H9 (cell line): ENCODE measurements at regions not wholly inside any gene's neighbourhood (a gene's known extent, or its start where the extent isn't known, plus 50 kb on each side); places are given as distances from the start of the nearest gene placed in this dataset.

Experiments used
- DNase-seq: peaks from one replicate; pipeline ENCODE4 v3.0.0-alpha.2; 2017
- H2AFZ ChIP-seq: one replicate; pipeline ENCODE4 v1.6.1; 2013; ENCODE audit warnings: mild to moderate bottlenecking, low read length, control low read depth, moderate library complexity
- H2AK5ac ChIP-seq: 2 replicates; pipeline ENCODE4 v1.6.1; 2013; ENCODE audit warnings: low read length, control low read depth, mixed read lengths; ENCODE audit not compliant: insufficient read length
- H2BK120ac ChIP-seq: one replicate; pipeline ENCODE4 v1.6.1; 2013; ENCODE audit warnings: low read depth, mild to moderate bottlenecking, low read length, control low read depth, inconsistent platforms; ENCODE audit not compliant: poor library complexity, severe bottlenecking
- H2BK12ac ChIP-seq: 2 replicates; pipeline ENCODE4 v1.6.1; 2013; ENCODE audit warnings: low read length, control low read depth, mixed read lengths, low read depth; ENCODE audit not compliant: insufficient read length
- H2BK15ac ChIP-seq: 2 replicates; pipeline ENCODE4 v1.6.1; 2013; ENCODE audit warnings: low read depth, low read length, control low read depth
- H2BK20ac ChIP-seq: one replicate; pipeline ENCODE4 v1.6.1; 2013; ENCODE audit warnings: low read depth, mild to moderate bottlenecking, low read length, control low read depth, inconsistent platforms; ENCODE audit not compliant: poor library complexity, severe bottlenecking
- H2BK5ac ChIP-seq: 2 replicates; pipeline ENCODE4 v1.6.1; 2013; ENCODE audit warnings: low read length, control low read depth, mixed read lengths; ENCODE audit not compliant: insufficient read length
- H3K14ac ChIP-seq: 2 replicates; pipeline ENCODE4 v1.6.1; 2013; ENCODE audit warnings: low read length, control low read depth; ENCODE audit not compliant: insufficient read depth
- H3K18ac ChIP-seq: 2 replicates; pipeline ENCODE4 v1.6.1; 2013; ENCODE audit warnings: low read depth, mild to moderate bottlenecking, mixed read lengths, low read length, control low read depth; ENCODE audit not compliant: insufficient read length
- H3K23ac ChIP-seq: 2 replicates; pipeline ENCODE4 v1.6.1; 2013; ENCODE audit warnings: low read length, control low read depth, mixed read lengths, low read depth; ENCODE audit not compliant: insufficient read length
- H3K23me2 ChIP-seq: 2 replicates; pipeline ENCODE4 v1.6.1; 2013; ENCODE audit warnings: low read depth, mild to moderate bottlenecking, mixed read lengths, low read length, control low read depth; ENCODE audit not compliant: insufficient read length, poor library complexity, severe bottlenecking
- H3K27ac ChIP-seq: 2 replicates; pipeline ENCODE4 v1.5.1; 2013; ENCODE audit warnings: low read length, control low read depth, mixed read lengths, low read depth; ENCODE audit not compliant: insufficient read length
- H3K27me3 ChIP-seq: 2 replicates; pipeline ENCODE4 v1.6.1; 2013; ENCODE audit warnings: low read length, control low read depth, inconsistent platforms; ENCODE audit not compliant: insufficient read depth
- H3K4ac ChIP-seq: 2 replicates; pipeline ENCODE4 v1.6.1; 2013; ENCODE audit warnings: low read depth, mild to moderate bottlenecking, control low read depth, inconsistent platforms, low read length, moderate library complexity
- H3K4me1 ChIP-seq: 2 replicates; pipeline ENCODE4 v1.6.1; 2013; ENCODE audit warnings: low read length, control low read depth, inconsistent platforms; ENCODE audit not compliant: insufficient read depth
- H3K4me2 ChIP-seq: 2 replicates; pipeline ENCODE4 v1.6.1; 2013; ENCODE audit warnings: low read length, control low read depth, mixed read lengths; ENCODE audit not compliant: insufficient read length, insufficient read depth
- H3K56ac ChIP-seq: 2 replicates; pipeline ENCODE4 v1.6.1; 2013; ENCODE audit warnings: low read depth, mild to moderate bottlenecking, mixed read lengths, low read length, control low read depth; ENCODE audit not compliant: insufficient read length
- H3K79me1 ChIP-seq: 2 replicates; pipeline ENCODE4 v1.6.1; 2013; ENCODE audit warnings: low read depth, mild to moderate bottlenecking, moderate library complexity, low read length, control low read depth, inconsistent platforms; ENCODE audit not compliant: insufficient read depth, poor library complexity, severe bottlenecking
- H3K79me2 ChIP-seq: 2 replicates; pipeline ENCODE4 v1.6.1; 2013; ENCODE audit warnings: low read length, control low read depth, inconsistent platforms; ENCODE audit not compliant: insufficient read depth
- H3K9ac ChIP-seq: 2 replicates; pipeline ENCODE4 v1.6.1; 2013; ENCODE audit warnings: low read length, control low read depth, mixed read lengths; ENCODE audit not compliant: insufficient read length; ENCODE audit errors: extremely low read depth
- H3K9me3 ChIP-seq: one replicate; pipeline ENCODE4 v1.6.1; 2013; ENCODE audit warnings: low read depth, low read length, inconsistent platforms; ENCODE audit not compliant: control insufficient read depth
- H3T11ph ChIP-seq: one replicate; pipeline ENCODE4 v1.6.1; 2013; ENCODE audit warnings: mild to moderate bottlenecking, low read length, control low read depth, inconsistent platforms
- H4K20me1 ChIP-seq: one replicate; pipeline ENCODE4 v1.6.1; 2013; ENCODE audit not compliant: control insufficient read depth, insufficient read length, insufficient read depth
- H4K5ac ChIP-seq: 2 replicates; pipeline ENCODE4 v1.6.1; 2013; ENCODE audit warnings: low read depth, mild to moderate bottlenecking, mixed read lengths, low read length, control low read depth; ENCODE audit not compliant: insufficient read length
- H4K8ac ChIP-seq: replicated peaks from 2 replicates; pipeline ENCODE4 v1.6.1; 2013; ENCODE audit warnings: low read length, control low read depth, mixed read lengths, low read depth; ENCODE audit not compliant: insufficient read length
- H4K91ac ChIP-seq: 2 replicates; pipeline ENCODE4 v1.6.1; 2013; ENCODE audit warnings: low read depth, mild to moderate bottlenecking, moderate library complexity, mixed read lengths, low read length, control low read depth; ENCODE audit not compliant: insufficient read length
- H3K27ac Mint-ChIP-seq, 3 experiments: 2 replicates in 2 of 3; 3 replicates in 1 of 3; pipeline ENCODE4 v1.8.0; 2020 to 2021; ENCODE audit warnings: mixed read lengths in 3 of 3, mild to moderate bottlenecking in 1 of 3, moderate library complexity in 1 of 3
- H3K27me3 Mint-ChIP-seq: 2 replicates; pipeline ENCODE4 v1.8.0; 2021; ENCODE audit warnings: low read depth, mild to moderate bottlenecking, moderate library complexity, mixed read lengths
- H3K36me3 Mint-ChIP-seq, 3 experiments: 2 replicates in 2 of 3; 3 replicates in 1 of 3; pipeline ENCODE4 v1.8.0; 2020 to 2021; ENCODE audit warnings: low read depth in 3 of 3, mixed read lengths in 3 of 3; ENCODE audit not compliant: insufficient read depth in 1 of 3
- H3K4me1 Mint-ChIP-seq, 2 experiments: 2 replicates each; pipeline ENCODE4 v1.8.0; 2020; ENCODE audit warnings: mixed read lengths in 2 of 2
- H3K4me3 Mint-ChIP-seq, 2 experiments: 2 replicates in 1 of 2; 3 replicates in 1 of 2; pipeline ENCODE4 v1.8.0; 2020 to 2021; ENCODE audit warnings: mild to moderate bottlenecking in 2 of 2, mixed read lengths in 2 of 2, moderate library complexity in 1 of 2
- H3K9me3 Mint-ChIP-seq, 2 experiments: 2 replicates in 1 of 2; 3 replicates in 1 of 2; pipeline ENCODE4 v1.8.0; 2020; ENCODE audit warnings: mild to moderate bottlenecking in 2 of 2, mixed read lengths in 2 of 2, moderate library complexity in 1 of 2
- TF ChIP-seq, protein P1 (sequence below): fragments of 200-600 bp; sonication (generic); conservative IDR thresholded peaks from 3 replicates; pipeline ENCODE4 v1.8.0; 2021; ENCODE audit warnings: antibody characterized with exemption, mild to moderate bottlenecking

DNA sequence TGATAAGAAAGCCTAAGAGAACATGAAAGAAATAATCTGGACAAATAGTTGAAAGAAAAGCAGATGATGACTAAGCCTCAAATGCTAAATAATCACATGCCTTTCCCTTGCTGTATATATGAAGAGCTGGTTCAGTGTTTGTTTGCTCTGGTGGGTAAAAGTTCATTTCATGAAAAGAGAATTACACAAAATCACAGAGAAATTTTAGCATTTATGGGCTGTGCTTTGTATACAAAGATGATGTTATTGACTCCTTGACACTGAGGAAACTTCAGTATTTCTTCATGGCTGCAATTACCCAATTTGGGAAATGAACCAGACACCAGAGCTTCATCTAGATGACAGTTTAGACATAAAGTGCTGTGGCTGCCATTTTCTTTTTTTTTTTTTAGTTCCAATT is 527.2 kb downstream of the NR2F1-AS1 start:
- H3K14ac ChIP-seq: no peak overlapping the region
- peaks cover 4% of the 10 kb centered on the region; the same call in 1 of the 2 replicates for H3K4me1 ChIP-seq
- H3K79me1 ChIP-seq: no peaks in the 10 kb centered on the region
- DNase-seq: no peak
- H2BK12ac ChIP-seq: no peak overlapping the region
- H4K5ac ChIP-seq: no peak overlapping the region
- H3K56ac ChIP-seq: no peak overlapping the region
- H3K79me2 ChIP-seq: no peaks in the 10 kb centered on the region
- Mint-ChIP-seq H3K27me3 (no peaks in the 10 kb centered on the region), H3K4me3 (no peak overlapping the region), H3K36me3 (peaks cover 7 to 12% (median 8%) of the 10 kb centered on the region in 3 experiments; a peak in 5 of 7 replicates), H3K27ac (no peak overlapping the region), H3K4me1 (peaks cover 10 to 25% of the 10 kb centered on the region in 2 experiments), H3K9me3 (peaks cover 3 to 8% of the 10 kb centered on the region in 2 experiments; a peak in 4 of 5 replicates)
- H4K91ac ChIP-seq: no peak overlapping the region
- no peak overlapping the region for H2BK5ac ChIP-seq
- no peak overlapping the region for H3K4ac ChIP-seq
- H3K27me3 ChIP-seq: no peaks in the 10 kb centered on the region
- no peak overlapping the region for H2BK120ac ChIP-seq
- no peaks in the 10 kb centered on the region for H3K23me2 ChIP-seq
- no peak overlapping the region for H4K8ac ChIP-seq
- no peak overlapping the region for H3T11ph ChIP-seq
- no peaks in the 10 kb centered on the region for H4K20me1 ChIP-seq
- H2BK20ac ChIP-seq: no peak overlapping the region
- H3K9me3 ChIP-seq: no peaks in the 10 kb centered on the region
- no peak overlapping the region for H3K18ac ChIP-seq
- no peak overlapping the region for H3K23ac ChIP-seq
- H3K9ac ChIP-seq: no peak overlapping the region
- no peak overlapping the region for H3K27ac ChIP-seq
- no peak overlapping the region for H2AK5ac ChIP-seq
- TF ChIP-seq, protein P1, sequence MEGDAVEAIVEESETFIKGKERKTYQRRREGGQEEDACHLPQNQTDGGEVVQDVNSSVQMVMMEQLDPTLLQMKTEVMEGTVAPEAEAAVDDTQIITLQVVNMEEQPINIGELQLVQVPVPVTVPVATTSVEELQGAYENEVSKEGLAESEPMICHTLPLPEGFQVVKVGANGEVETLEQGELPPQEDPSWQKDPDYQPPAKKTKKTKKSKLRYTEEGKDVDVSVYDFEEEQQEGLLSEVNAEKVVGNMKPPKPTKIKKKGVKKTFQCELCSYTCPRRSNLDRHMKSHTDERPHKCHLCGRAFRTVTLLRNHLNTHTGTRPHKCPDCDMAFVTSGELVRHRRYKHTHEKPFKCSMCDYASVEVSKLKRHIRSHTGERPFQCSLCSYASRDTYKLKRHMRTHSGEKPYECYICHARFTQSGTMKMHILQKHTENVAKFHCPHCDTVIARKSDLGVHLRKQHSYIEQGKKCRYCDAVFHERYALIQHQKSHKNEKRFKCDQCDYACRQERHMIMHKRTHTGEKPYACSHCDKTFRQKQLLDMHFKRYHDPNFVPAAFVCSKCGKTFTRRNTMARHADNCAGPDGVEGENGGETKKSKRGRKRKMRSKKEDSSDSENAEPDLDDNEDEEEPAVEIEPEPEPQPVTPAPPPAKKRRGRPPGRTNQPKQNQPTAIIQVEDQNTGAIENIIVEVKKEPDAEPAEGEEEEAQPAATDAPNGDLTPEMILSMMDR: no peak
- H2AFZ ChIP-seq: no peak overlapping the region
- no peak overlapping the region for H3K4me2 ChIP-seq
- no peak overlapping the region for H2BK15ac ChIP-seq
